ENCODE measurements at regions not wholly inside any gene's neighbourhood (a gene's known extent, or its start where the extent isn't known, plus 50 kb on each side); places are given as distances from the start of the nearest gene placed in this dataset.

GRCh38 chr1:234538062-234538731 lies 59.2 kb upstream of the TARBP1 start:
- no TSS peak for BruUV-seq (replicated peaks)
- DNase-seq = no peak
- intact Hi-C loops (cut with micrococcal nuclease; ENCODE audit: unreplicated experiment) = no loop called here
- Mint-ChIP-seq H3K9me3 (ENCODE audit: low read depth, unreplicated experiment) (no peaks in the 10 kb centered on the region), H3K36me3 (ENCODE audit: insufficient read depth, unreplicated experiment) (no peaks in the 10 kb centered on the region), H3K4me3 (ENCODE audit: low read depth, unreplicated experiment) (no peak overlapping the region), H3K4me1 (ENCODE audit: low read depth, unreplicated experiment) (peaks cover 15% of the 10 kb centered on the region), H3K27me3 (ENCODE audit: unreplicated experiment) (peaks cover 11% of the 10 kb centered on the region), H3K27ac (ENCODE audit: unreplicated experiment) (no peak overlapping the region)
- no peak for TF ChIP-seq CTCF (IDR thresholded peaks at IDR 0.05; ENCODE audit: unreplicated experiment)
- CTCF ChIA-PET = no interaction called here

GRCh38 chr1:234537236-234537635 lies 58.3 kb upstream of the TARBP1 start:
- DNase-seq = no peak
- Mint-ChIP-seq H3K27ac (ENCODE audit: unreplicated experiment) (no peak overlapping the region), H3K9me3 (ENCODE audit: low read depth, unreplicated experiment) (no peaks in the 10 kb centered on the region), H3K4me3 (ENCODE audit: low read depth, unreplicated experiment) (no peak overlapping the region), H3K4me1 (ENCODE audit: low read depth, unreplicated experiment) (peaks cover 18% of the 10 kb centered on the region), H3K27me3 (ENCODE audit: unreplicated experiment) (peaks cover 11% of the 10 kb centered on the region), H3K36me3 (ENCODE audit: insufficient read depth, unreplicated experiment) (no peaks in the 10 kb centered on the region)
- no TSS peak for BruUV-seq (replicated peaks)
- intact Hi-C loops (cut with micrococcal nuclease; ENCODE audit: unreplicated experiment) = no loop called here
- CTCF ChIA-PET = no interaction called here
- TF ChIP-seq CTCF (IDR thresholded peaks at IDR 0.05; ENCODE audit: unreplicated experiment) = no peak

GRCh38 chr1:234536741-234537140 lies 57.8 kb upstream of the TARBP1 start:
- no peak overlapping the region for H3K27ac Mint-ChIP-seq (ENCODE audit: unreplicated experiment)
- no peak overlapping the region for H3K4me3 Mint-ChIP-seq (ENCODE audit: low read depth, unreplicated experiment)
- DNase-seq = no peak
- H3K36me3 Mint-ChIP-seq (ENCODE audit: insufficient read depth, unreplicated experiment) = no peaks in the 10 kb centered on the region
- H3K4me1 Mint-ChIP-seq (ENCODE audit: low read depth, unreplicated experiment) = peaks cover 18% of the 10 kb centered on the region
- no peaks in the 10 kb centered on the region for H3K9me3 Mint-ChIP-seq (ENCODE audit: low read depth, unreplicated experiment)
- CTCF ChIA-PET = no interaction called here
- intact Hi-C loops (cut with micrococcal nuclease; ENCODE audit: unreplicated experiment) = no loop called here
- no TSS peak for BruUV-seq (replicated peaks)
- no peak for TF ChIP-seq CTCF (IDR thresholded peaks at IDR 0.05; ENCODE audit: unreplicated experiment)
- H3K27me3 Mint-ChIP-seq (ENCODE audit: unreplicated experiment) = peaks cover 11% of the 10 kb centered on the region

- peaks cover 18% of the 10 kb centered on the region for H3K4me1 Mint-ChIP-seq (ENCODE audit: low read depth, unreplicated experiment)
- H3K36me3 Mint-ChIP-seq (ENCODE audit: insufficient read depth, unreplicated experiment) = no peaks in the 10 kb centered on the region
- H3K9me3 Mint-ChIP-seq (ENCODE audit: low read depth, unreplicated experiment) = no peaks in the 10 kb centered on the region
- no TSS peak for BruUV-seq (replicated peaks)
- no peak for DNase-seq
- intact Hi-C loops (cut with micrococcal nuclease; ENCODE audit: unreplicated experiment) = no loop called here
- no peak overlapping the region for H3K4me3 Mint-ChIP-seq (ENCODE audit: low read depth, unreplicated experiment)
- no peak overlapping the region for H3K27ac Mint-ChIP-seq (ENCODE audit: unreplicated experiment)
- CTCF ChIA-PET = no interaction called here
- TF ChIP-seq CTCF (IDR thresholded peaks at IDR 0.05; ENCODE audit: unreplicated experiment) = no peak
- H3K27me3 Mint-ChIP-seq (ENCODE audit: unreplicated experiment) = peaks cover 11% of the 10 kb centered on the region
Measured at GRCh38 chr1:234535763-234536515, 57.0 kb upstream of the TARBP1 start.

All from Calu3 (cell line).